ENCODE measurements at regions not wholly inside any gene's neighbourhood (a gene's known extent, or its start where the extent isn't known, plus 50 kb on each side); places are given as distances from the start of the nearest gene placed in this dataset.

DNA sequence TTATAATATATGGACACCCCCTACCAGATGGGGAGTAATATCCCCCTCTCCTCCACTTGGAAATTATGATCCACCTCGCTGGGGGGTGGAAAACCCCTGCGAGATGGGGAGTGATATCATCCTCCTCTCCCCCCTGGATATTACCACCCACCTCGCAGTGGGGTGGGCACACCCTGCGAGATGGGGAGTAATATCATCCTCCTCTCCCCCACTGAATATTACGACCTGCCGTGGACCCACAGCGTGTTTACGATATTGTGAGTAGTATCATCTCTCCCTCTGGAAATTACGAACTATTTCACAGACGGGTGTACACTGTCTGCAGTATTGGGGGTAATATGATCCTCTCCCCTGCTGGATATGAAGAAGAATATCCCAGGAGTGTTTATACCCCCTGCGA, 228.3 kb upstream of the WSCD1 start:
- TF ChIP-seq, protein P1, sequence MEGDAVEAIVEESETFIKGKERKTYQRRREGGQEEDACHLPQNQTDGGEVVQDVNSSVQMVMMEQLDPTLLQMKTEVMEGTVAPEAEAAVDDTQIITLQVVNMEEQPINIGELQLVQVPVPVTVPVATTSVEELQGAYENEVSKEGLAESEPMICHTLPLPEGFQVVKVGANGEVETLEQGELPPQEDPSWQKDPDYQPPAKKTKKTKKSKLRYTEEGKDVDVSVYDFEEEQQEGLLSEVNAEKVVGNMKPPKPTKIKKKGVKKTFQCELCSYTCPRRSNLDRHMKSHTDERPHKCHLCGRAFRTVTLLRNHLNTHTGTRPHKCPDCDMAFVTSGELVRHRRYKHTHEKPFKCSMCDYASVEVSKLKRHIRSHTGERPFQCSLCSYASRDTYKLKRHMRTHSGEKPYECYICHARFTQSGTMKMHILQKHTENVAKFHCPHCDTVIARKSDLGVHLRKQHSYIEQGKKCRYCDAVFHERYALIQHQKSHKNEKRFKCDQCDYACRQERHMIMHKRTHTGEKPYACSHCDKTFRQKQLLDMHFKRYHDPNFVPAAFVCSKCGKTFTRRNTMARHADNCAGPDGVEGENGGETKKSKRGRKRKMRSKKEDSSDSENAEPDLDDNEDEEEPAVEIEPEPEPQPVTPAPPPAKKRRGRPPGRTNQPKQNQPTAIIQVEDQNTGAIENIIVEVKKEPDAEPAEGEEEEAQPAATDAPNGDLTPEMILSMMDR (IDR thresholded peaks at IDR 0.05): no peak
- intact Hi-C loops (cut with DNase I): no loop called here

DNA sequence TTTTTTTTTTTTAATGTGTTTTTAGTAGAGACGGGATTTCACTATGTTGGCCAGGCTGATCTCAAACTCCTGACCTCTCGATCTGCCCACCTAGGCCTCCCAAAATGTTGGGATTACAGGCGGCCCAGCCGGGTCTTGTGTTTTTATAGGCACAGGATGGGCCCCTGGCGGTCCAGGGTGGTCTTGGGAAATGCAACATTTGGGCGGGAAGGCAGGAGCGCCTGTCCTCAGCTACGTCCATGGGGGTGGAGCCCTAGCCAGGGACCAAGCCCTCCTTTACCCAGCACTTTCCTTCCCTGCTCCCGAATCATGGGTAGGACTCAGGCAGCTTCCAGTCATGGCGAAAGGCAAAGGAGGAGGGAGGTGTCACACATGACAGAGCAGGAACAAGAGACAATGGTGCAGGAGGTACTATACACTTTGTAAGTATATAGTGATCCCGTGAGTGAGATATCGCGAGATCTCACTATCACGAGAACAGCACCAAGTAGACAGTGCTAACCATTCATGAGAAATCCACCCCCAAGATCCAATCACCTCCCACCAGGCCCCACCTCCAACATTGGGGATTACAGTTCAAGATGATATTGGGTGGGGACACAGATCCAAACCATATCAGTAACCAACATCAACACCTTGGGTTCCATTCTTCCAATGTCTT, 226.7 kb upstream of the WSCD1 start:
- DNase-seq (no peak), ATAC-seq (no peak)
- no peak overlapping the region for H3K27ac ChIP-seq
- TF ChIP-seq, protein P1 (IDR thresholded peaks at IDR 0.05): no peak
- no peaks in the 10 kb centered on the region for H3K4me1 ChIP-seq
- no peaks in the 10 kb centered on the region for H3K9me3 ChIP-seq
- H3K27me3 ChIP-seq: no peaks in the 10 kb centered on the region
- H3K36me3 ChIP-seq: no peaks in the 10 kb centered on the region
- intact Hi-C loops (cut with DNase I): no loop called here
- H3K4me3 ChIP-seq: no peak overlapping the region

More for the DNA sequence above, 228.3 kb upstream of the WSCD1 start:
- Histone ChIP-seq H3K9me3 (no peaks in the 10 kb centered on the region), H3K4me1 (no peaks in the 10 kb centered on the region), H3K4me3 (no peak overlapping the region), H3K27me3 (no peaks in the 10 kb centered on the region), H3K36me3 (no peaks in the 10 kb centered on the region), H3K27ac (no peak overlapping the region)
- DNase-seq (no peak), ATAC-seq (no peak)

DNA sequence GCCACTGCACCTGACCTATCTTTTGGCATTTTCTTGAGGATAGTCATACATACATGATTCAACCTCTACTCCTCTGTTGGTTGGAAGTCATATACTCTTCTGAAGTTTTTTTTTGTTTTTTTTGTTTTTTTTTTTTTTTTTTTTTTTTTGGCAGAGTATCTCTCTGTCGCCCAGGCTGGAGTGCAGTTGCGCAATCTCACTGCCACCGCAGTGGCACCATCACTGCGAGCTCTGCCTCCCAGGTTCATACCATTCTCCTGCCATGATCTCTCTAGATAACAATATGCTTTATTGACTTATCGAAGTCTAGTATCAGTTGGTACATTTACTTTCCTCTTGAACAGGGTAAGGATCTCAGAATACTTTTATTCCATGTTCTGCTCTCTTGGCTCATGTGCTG, 224.2 kb upstream of the WSCD1 start:
- intact Hi-C loops (cut with DNase I): no loop called here
- Histone ChIP-seq H3K4me3 (no peak overlapping the region), H3K27ac (no peak overlapping the region), H3K9me3 (no peaks in the 10 kb centered on the region), H3K36me3 (no peaks in the 10 kb centered on the region), H3K4me1 (no peaks in the 10 kb centered on the region), H3K27me3 (no peaks in the 10 kb centered on the region)
- TF ChIP-seq, protein P1 (IDR thresholded peaks at IDR 0.05): no peak
- DNase-seq (no peak), ATAC-seq (no peak)

DNA sequence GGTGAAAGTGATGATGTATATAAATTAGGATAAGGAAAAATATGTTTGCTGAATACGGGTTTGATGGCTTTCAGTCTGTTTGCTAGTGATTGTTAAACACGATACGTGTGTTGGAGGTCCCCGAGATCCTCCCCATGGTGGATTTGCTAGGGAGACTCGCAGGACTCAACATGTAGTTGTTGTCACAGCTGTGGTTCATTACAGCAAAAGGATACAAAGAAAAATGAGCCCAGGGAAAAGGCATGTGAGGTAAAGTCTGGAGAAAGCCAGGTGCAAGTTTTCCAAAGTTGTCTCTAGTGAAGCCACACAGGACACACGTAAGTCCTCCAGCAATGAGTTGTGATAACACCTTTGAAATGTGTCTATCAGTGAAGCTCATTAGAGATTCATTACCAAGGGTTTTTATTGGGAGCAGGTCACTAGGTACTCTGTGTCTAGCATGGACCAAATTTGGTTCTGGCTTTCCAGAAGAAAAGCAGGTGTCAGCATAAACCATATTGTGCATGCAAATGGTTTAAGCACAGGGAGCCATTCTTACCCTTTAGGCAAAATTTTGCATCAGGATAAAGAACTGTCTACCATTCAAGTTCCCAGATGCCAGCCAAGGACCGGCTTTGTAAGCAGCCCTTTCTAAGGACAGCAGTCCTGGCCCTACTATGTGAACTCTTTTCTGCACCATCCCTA, 215.2 kb upstream of the WSCD1 start:
- TF ChIP-seq, protein P1 (IDR thresholded peaks at IDR 0.05): no peak
- no peak for ATAC-seq
- intact Hi-C loops (cut with DNase I): no loop called here

DNA sequence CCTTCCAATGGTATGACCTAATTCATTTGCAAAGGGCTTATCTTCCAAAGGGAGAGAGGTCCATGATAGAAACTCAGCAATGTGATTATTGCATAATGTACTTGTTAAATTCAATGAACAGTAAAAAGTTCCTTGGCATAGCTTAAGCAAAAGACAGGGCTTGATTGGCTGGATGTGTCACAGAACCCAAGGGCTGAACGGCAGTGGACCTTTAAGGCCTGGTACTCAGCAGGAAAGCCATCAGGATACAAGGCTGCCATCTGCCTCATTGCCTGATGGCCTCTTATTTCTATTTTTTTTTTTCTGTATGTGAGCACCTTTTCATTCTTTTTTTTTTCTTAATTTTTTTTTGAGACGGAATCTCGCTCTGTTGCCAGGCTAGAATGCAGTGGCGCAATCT, 208.9 kb upstream of the WSCD1 start:
- Histone ChIP-seq H3K36me3 (no peaks in the 10 kb centered on the region), H3K9me3 (no peaks in the 10 kb centered on the region), H3K27ac (no peak overlapping the region), H3K27me3 (no peaks in the 10 kb centered on the region), H3K4me3 (no peak overlapping the region), H3K4me1 (no peaks in the 10 kb centered on the region)
- TF ChIP-seq, protein P1 (IDR thresholded peaks at IDR 0.05): no peak
- ATAC-seq (no peak), DNase-seq (no peak)
- intact Hi-C loops (cut with DNase I): no loop called here

More for the DNA sequence above, 215.2 kb upstream of the WSCD1 start:
- H3K27ac ChIP-seq: no peak overlapping the region
- no peaks in the 10 kb centered on the region for H3K27me3 ChIP-seq
- H3K36me3 ChIP-seq: no peaks in the 10 kb centered on the region
- H3K9me3 ChIP-seq: no peaks in the 10 kb centered on the region
- H3K4me3 ChIP-seq: no peak overlapping the region
- DNase-seq: no peak
- H3K4me1 ChIP-seq: no peaks in the 10 kb centered on the region
